H1 (cell line): ENCODE measurements at regions not wholly inside any gene's neighbourhood (a gene's known extent, or its start where the extent isn't known, plus 50 kb on each side); places are given as distances from the start of the nearest gene placed in this dataset.
A peak's percentile ranks its signal among the peaks of the same experiment; 100 is the strongest.

Experiments used
- CTCF ChIA-PET: fragments of 300-600 bp; sonication (Branson Sonifier 250); formaldehyde crosslinking; loops from one replicate; lab custom pipeline; 2021; ENCODE audit not compliant: partially characterized antibody; lab: Charles Lee
- POLR2A ChIA-PET: fragments of 300-600 bp; sonication (Branson Sonifier 250); formaldehyde crosslinking; loops from one replicate; lab custom pipeline; 2021; ENCODE audit warnings: inconsistent platforms; ENCODE audit not compliant: partially characterized antibody; lab: Charles Lee
- DNase-seq, 2 experiments: peaks; one replicate each; pipeline versions ENCODE4 v3.0.0 to v3.0.0-alpha.2; 2010 to 2022; ENCODE audit warnings: low spot score in 2 of 2, low read depth in 1 of 2, mixed read lengths in 1 of 2
- FAIRE-seq: peaks from 2 replicates; lab custom pipeline; 2011; peaks lifted over from hg19 to GRCh38; lab: Jason Lieb, UNC
- H2AFZ ChIP-seq: 2 replicates; pipeline ENCODE4 v1.8.1; 2012; ENCODE audit warnings: low read length, inconsistent platforms
- H2AK5ac ChIP-seq: 2 replicates; pipeline ENCODE4 v1.6.1; 2013; ENCODE audit warnings: low read depth, low read length
- H2BK120ac ChIP-seq: replicated peaks from 2 replicates; pipeline ENCODE3; 2013; ENCODE audit warnings: low read depth, low read length, inconsistent platforms
- H2BK12ac ChIP-seq: 2 replicates; pipeline ENCODE4 v1.6.1; 2013; ENCODE audit warnings: low read depth, low read length
- H2BK15ac ChIP-seq: 2 replicates; pipeline ENCODE4 v1.6.1; 2013; ENCODE audit warnings: low read length
- H2BK20ac ChIP-seq: 2 replicates; pipeline ENCODE4 v1.6.1; 2013; ENCODE audit warnings: low read length
- H2BK5ac ChIP-seq: 2 replicates; pipeline ENCODE4 v1.6.1; 2013; ENCODE audit warnings: low read depth, low read length
- H3K14ac ChIP-seq: 2 replicates; pipeline ENCODE4 v1.6.1; 2013; ENCODE audit warnings: inconsistent platforms; ENCODE audit not compliant: insufficient read length
- H3K18ac ChIP-seq: 2 replicates; pipeline ENCODE4 v1.6.1; 2013; ENCODE audit warnings: low read length; ENCODE audit errors: extremely low read depth
- H3K23ac ChIP-seq: 2 replicates; pipeline ENCODE4 v1.6.1; 2013; ENCODE audit warnings: inconsistent platforms; ENCODE audit not compliant: insufficient read length
- H3K23me2 ChIP-seq: 2 replicates; pipeline ENCODE4 v1.6.1; 2013; ENCODE audit warnings: low read depth, low read length
- H3K27ac ChIP-seq: 2 replicates; pipeline ENCODE4 v1.6.1; 2011; ENCODE audit warnings: low read depth, low read length, inconsistent platforms
- H3K27me3 ChIP-seq, 4 experiments: replicated peaks in 1 of 4; 1 replicate in 1 of 4; 2 replicates in 3 of 4; pipeline versions ENCODE4 v1.6.1 to v1.8.1; 2011 to 2013; ENCODE audit warnings: low read length in 3 of 4, mild to moderate bottlenecking in 3 of 4, inconsistent platforms in 2 of 4, mixed read lengths in 2 of 4, moderate library complexity in 1 of 4; ENCODE audit not compliant: control insufficient read depth in 3 of 4, insufficient read depth in 3 of 4; ENCODE audit errors: extremely low read depth in 1 of 4
- H3K36me3 ChIP-seq, 4 experiments: 2 replicates each; pipeline versions ENCODE4 v1.6.1 to v1.8.1; 2011 to 2013; ENCODE audit warnings: mild to moderate bottlenecking in 4 of 4, low read length in 3 of 4, moderate library complexity in 2 of 4, control low read depth in 1 of 4, inconsistent platforms in 1 of 4; ENCODE audit not compliant: insufficient read depth in 4 of 4, control insufficient read depth in 2 of 4
- H3K4ac ChIP-seq: replicated peaks from 2 replicates; pipeline ENCODE3; 2013; ENCODE audit warnings: low read length, low read depth, mixed read lengths, inconsistent platforms; ENCODE audit not compliant: insufficient read length
- H3K4me1 ChIP-seq, 4 experiments: replicated peaks in 1 of 4; 1 replicate in 1 of 4; 2 replicates in 3 of 4; pipeline versions ENCODE4 v1.6.1 to v1.8.1; 2011 to 2013; ENCODE audit warnings: low read length in 3 of 4, inconsistent platforms in 2 of 4, mixed read lengths in 1 of 4; ENCODE audit not compliant: insufficient read depth in 4 of 4, control insufficient read depth in 3 of 4
- H3K4me2 ChIP-seq, 2 experiments: 2 replicates each; pipeline versions ENCODE4 v1.6.1 to v1.8.1; 2011 to 2013; ENCODE audit warnings: low read depth in 2 of 2, low read length in 2 of 2, control low read depth in 1 of 2, inconsistent platforms in 1 of 2, mild to moderate bottlenecking in 1 of 2; ENCODE audit not compliant: insufficient read depth in 1 of 2
- H3K4me3 ChIP-seq, 4 experiments: fragments of 200-600, 300-600 bp in 1 of 4; sonication (generic), shearing (Covaris generic), sonication (Bioruptor Twin) in 1 of 4; 2 replicates each; pipeline versions ENCODE4 v1.5.1 to v1.8.1; 2011 to 2016; ENCODE audit warnings: low read length in 4 of 4, low read depth in 3 of 4, control low read depth in 2 of 4, inconsistent platforms in 2 of 4, mild to moderate bottlenecking in 2 of 4, mixed read lengths in 1 of 4, moderate library complexity in 1 of 4; ENCODE audit not compliant: insufficient read depth in 2 of 4; ENCODE audit errors: extremely low read depth in 1 of 4
- H3K56ac ChIP-seq: replicated peaks from 2 replicates; pipeline ENCODE3; 2013; ENCODE audit warnings: low read depth, mild to moderate bottlenecking, mixed read lengths, low read length, inconsistent platforms; ENCODE audit not compliant: insufficient read length
- H3K79me1 ChIP-seq: 2 replicates; pipeline ENCODE4 v1.6.1; 2013; ENCODE audit warnings: low read depth, low read length, control low read depth
- H3K79me2 ChIP-seq, 2 experiments: 2 replicates each; pipeline versions ENCODE4 v1.6.1 to v1.8.1; 2012 to 2013; ENCODE audit warnings: low read length in 2 of 2, mild to moderate bottlenecking in 2 of 2, inconsistent platforms in 1 of 2; ENCODE audit not compliant: insufficient read depth in 2 of 2, control insufficient read depth in 1 of 2
- H3K9ac ChIP-seq, 4 experiments: replicated peaks in 1 of 4; 1 replicate in 1 of 4; 2 replicates in 3 of 4; pipeline versions ENCODE4 v1.6.1 to v1.8.1; 2011 to 2013; ENCODE audit warnings: low read depth in 3 of 4, low read length in 3 of 4, control low read depth in 2 of 4, mild to moderate bottlenecking in 2 of 4, moderate library complexity in 2 of 4, inconsistent platforms in 1 of 4; ENCODE audit errors: extremely low read depth in 1 of 4
- H3K9me3 ChIP-seq, 2 experiments: 2 replicates each; pipeline versions ENCODE4 v1.6.1 to v1.8.1; 2012 to 2013; ENCODE audit warnings: mild to moderate bottlenecking in 2 of 2, moderate library complexity in 2 of 2, control low read depth in 1 of 2, inconsistent platforms in 1 of 2, low read depth in 1 of 2, low read length in 1 of 2, mixed read lengths in 1 of 2; ENCODE audit not compliant: insufficient read depth in 2 of 2
- H4K20me1 ChIP-seq, 2 experiments: replicated peaks in 1 of 2; 2 replicates each; pipeline versions ENCODE3 to v1.8.1; 2011 to 2013; ENCODE audit warnings: inconsistent platforms in 2 of 2, low read length in 2 of 2, mild to moderate bottlenecking in 1 of 2; ENCODE audit not compliant: insufficient read depth in 2 of 2, control insufficient read depth in 1 of 2
- H4K5ac ChIP-seq: 2 replicates; pipeline ENCODE4 v1.6.1; 2013; ENCODE audit warnings: low read length, low read depth, mixed read lengths, inconsistent platforms; ENCODE audit not compliant: insufficient read length
- H4K8ac ChIP-seq: 2 replicates; pipeline ENCODE4 v1.8.0; 2013; ENCODE audit warnings: mild to moderate bottlenecking, moderate library complexity, low read length, inconsistent platforms; ENCODE audit not compliant: insufficient read depth; ENCODE audit errors: extremely low read depth
- H4K91ac ChIP-seq: replicated peaks from 2 replicates; pipeline ENCODE3; 2013; ENCODE audit warnings: low read length, mixed read lengths, inconsistent platforms; ENCODE audit not compliant: insufficient read length
- BCL11A ChIP-seq, 2 experiments: IDR thresholded peaks; one replicate each; pipeline ENCODE4 v1.6.1; 2011; ENCODE audit warnings: low read depth in 2 of 2, low read length in 2 of 2, mild to moderate bottlenecking in 2 of 2
- SIX5 ChIP-seq: IDR thresholded peaks from 2 replicates; pipeline ENCODE4 v1.6.1; 2011; ENCODE audit warnings: mild to moderate bottlenecking, low read depth, low read length
- WGBS, 2 experiments: shearing (Covaris generic) in 1 of 2; methylation state at CpG; one replicate each; pipeline versions ENCODE4 v1.1.6 to v1.1.7; 2013 to 2015; ENCODE audit warnings: low lambda C conversion rate in 2 of 2, mixed read lengths in 2 of 2, inconsistent platforms in 1 of 2, low coverage in 1 of 2, missing lambda C conversion rate in 1 of 2; ENCODE audit not compliant: insufficient replicate concordance in 2 of 2, insufficient coverage in 1 of 2, insufficient read length in 1 of 2; ENCODE audit errors: extremely low coverage in 1 of 2, missing lambda C conversion rate in 1 of 2; 5-methylcytosine and 5-hydroxymethylcytosine counted together

DNA sequence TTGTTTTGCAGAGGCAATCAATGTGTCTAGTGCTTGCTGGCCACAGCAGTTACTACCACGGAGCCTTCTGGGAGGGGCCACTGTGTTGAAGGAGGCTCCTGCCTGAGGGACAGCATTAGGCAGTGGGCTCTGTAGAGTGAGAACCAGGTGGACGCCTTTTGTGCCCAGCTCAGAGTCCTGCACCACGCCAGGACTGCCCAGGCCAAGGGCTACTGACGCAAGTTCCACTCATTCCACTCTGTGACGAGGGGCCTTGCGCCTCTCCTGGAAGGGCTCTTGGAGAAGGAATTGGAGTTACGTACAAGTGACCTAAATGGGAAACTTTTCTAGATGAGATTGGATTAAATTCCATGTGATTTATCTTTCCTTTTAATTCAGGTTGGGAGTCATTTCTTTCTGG, 102.8 kb upstream of the MAGEE2 start:
- H4K91ac ChIP-seq = no peak overlapping the region
- H3K23ac ChIP-seq = no peak overlapping the region
- H4K5ac ChIP-seq = no peak overlapping the region
- H2BK20ac ChIP-seq = no peak overlapping the region
- H3K23me2 ChIP-seq = no peaks in the 10 kb centered on the region
- H4K8ac ChIP-seq = no peak overlapping the region
- H3K56ac ChIP-seq = no peak overlapping the region
- POLR2A ChIA-PET = no interaction called here
- DNase-seq = no peak
- H2BK5ac ChIP-seq = no peak overlapping the region
- H3K18ac ChIP-seq = no peak overlapping the region
- H3K4ac ChIP-seq = no peak overlapping the region
- H3K4me2 ChIP-seq = no peak overlapping the region
- no peaks in the 10 kb centered on the region for H3K79me1 ChIP-seq
- FAIRE-seq = peak; percentile 74
- no peak overlapping the region for H2AK5ac ChIP-seq
- H3K14ac ChIP-seq = no peak overlapping the region
- no peaks in the 10 kb centered on the region for H3K27me3 ChIP-seq
- H3K27ac ChIP-seq = no peak overlapping the region
- no peaks in the 10 kb centered on the region for H3K79me2 ChIP-seq
- CTCF ChIA-PET = no interaction called here
- no peak overlapping the region for H3K4me3 ChIP-seq
- H4K20me1 ChIP-seq = no peaks in the 10 kb centered on the region
- no peak overlapping the region for H2AFZ ChIP-seq
- no peak overlapping the region for H2BK15ac ChIP-seq
- no peak overlapping the region for H3K9ac ChIP-seq
- TF ChIP-seq SIX5 (no peak), BCL11A (IDR thresholded peaks at IDR 0.05; ENCODE audit: low read depth in 2 of 2, low read length in 2 of 2) (no peak)
- no peaks in the 10 kb centered on the region for H3K4me1 ChIP-seq
- no peaks in the 10 kb centered on the region for H3K9me3 ChIP-seq
- H2BK12ac ChIP-seq = no peak overlapping the region
- 50% methylated on average over 1 of the region's 7 CpGs; no CpG with 5 or more reads in 1 of the 2 experiments for WGBS, 2 experiments
- H3K36me3 ChIP-seq = no peaks in the 10 kb centered on the region
- no peak overlapping the region for H2BK120ac ChIP-seq
